LNCaP clone FGC (cell line): ENCODE measurements at regions not wholly inside any gene's neighbourhood (a gene's known extent, or its start where the extent isn't known, plus 50 kb on each side); places are given as distances from the start of the nearest gene placed in this dataset.

Experiments used
- DNase-seq: peaks from one replicate; pipeline ENCODE4 v3.0.0-alpha.2; 2011; ENCODE audit warnings: low read depth
- H3K4me3 ChIP-seq: 2 replicates; pipeline ENCODE4 v1.5.1; 2011; ENCODE audit warnings: mild to moderate bottlenecking, low read depth, low read length, control low read depth
- TF ChIP-seq, protein P1 (sequence below): IDR thresholded peaks from 2 replicates; pipeline ENCODE4 v1.5.1; 2012; ENCODE audit warnings: mild to moderate bottlenecking; ENCODE audit not compliant: control insufficient read depth, insufficient read depth; ENCODE audit errors: extremely low read depth

DNA sequence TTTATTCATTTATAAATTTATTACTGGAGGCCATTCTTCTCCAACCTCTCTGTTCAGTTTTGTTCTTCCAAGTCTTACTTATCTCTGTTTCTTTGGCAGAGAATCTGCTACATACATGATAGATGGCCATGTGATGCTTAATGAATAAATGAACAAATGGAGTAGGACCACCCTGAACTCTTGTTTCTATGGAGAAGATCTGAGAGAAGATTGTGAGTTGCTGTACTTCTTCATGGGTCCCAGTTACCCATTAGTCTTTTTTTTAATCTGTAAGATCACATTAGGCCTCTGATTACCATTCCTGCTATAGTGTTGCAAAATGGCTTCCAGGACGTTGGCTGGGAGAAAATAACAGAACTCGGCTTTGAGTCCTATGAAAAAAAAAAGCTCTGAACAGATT lies 191.9 kb upstream of the SYNPR start:
- no peak overlapping the region for H3K4me3 ChIP-seq
- DNase-seq, result no peak
- TF ChIP-seq, protein P1, sequence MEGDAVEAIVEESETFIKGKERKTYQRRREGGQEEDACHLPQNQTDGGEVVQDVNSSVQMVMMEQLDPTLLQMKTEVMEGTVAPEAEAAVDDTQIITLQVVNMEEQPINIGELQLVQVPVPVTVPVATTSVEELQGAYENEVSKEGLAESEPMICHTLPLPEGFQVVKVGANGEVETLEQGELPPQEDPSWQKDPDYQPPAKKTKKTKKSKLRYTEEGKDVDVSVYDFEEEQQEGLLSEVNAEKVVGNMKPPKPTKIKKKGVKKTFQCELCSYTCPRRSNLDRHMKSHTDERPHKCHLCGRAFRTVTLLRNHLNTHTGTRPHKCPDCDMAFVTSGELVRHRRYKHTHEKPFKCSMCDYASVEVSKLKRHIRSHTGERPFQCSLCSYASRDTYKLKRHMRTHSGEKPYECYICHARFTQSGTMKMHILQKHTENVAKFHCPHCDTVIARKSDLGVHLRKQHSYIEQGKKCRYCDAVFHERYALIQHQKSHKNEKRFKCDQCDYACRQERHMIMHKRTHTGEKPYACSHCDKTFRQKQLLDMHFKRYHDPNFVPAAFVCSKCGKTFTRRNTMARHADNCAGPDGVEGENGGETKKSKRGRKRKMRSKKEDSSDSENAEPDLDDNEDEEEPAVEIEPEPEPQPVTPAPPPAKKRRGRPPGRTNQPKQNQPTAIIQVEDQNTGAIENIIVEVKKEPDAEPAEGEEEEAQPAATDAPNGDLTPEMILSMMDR, result no peak

DNA sequence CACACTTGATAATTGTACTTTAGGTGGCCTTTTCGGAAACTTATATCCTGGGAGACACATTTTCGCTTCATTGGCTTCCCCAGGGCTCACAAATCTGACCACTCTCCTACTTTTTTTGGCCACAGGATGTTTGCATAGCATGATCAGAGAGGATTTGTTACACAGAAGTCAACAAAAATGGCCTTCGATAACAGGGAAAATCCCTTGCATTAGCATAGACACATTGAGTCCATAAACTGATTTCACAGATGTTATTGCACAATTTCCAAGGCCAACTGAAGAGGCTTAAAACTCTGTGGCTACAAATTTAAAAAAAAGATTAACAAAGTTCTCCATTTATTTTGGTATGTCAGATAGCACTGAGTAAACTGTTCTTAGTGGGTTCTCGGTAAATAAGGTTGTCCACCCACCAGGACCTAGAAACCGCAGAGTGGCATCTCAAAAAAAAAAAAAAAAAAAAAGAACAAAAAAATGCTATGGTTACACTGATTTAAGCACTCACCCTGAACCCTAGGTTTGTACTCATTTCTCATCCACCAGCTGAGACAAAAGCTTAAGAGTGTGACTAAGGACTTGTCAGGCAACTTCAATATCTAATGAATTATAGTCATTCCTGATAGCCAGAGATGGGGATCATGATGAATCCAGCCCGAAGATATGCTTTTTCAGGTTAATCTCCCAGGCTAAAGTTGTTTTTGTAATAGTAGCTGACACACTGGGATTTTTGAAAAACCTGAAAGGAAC lies 188.9 kb upstream of the SYNPR start:
- no peak overlapping the region for H3K4me3 ChIP-seq
- no peak for DNase-seq
- TF ChIP-seq, protein P1, result no peak

DNA sequence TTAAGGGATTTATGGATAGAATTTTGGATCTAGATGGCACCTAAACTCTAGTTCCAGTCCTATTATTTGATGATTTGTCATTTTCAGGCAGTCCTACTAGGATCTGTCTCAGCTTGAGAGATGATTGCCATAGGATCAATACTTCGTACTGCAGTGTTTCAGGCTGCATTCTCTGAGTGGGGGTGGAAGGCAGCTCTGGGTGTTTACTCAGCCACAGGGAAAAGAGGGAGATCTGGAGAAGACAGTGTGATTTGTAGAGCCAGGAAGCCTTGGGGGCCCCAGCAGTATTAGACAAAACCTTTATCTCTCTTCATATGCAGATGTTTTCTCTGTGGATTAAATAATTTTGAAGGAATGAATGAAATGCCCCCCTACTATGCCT lies 188.4 kb upstream of the SYNPR start:
- DNase-seq, result no peak
- TF ChIP-seq, protein P1, result no peak
- no peak overlapping the region for H3K4me3 ChIP-seq

DNA sequence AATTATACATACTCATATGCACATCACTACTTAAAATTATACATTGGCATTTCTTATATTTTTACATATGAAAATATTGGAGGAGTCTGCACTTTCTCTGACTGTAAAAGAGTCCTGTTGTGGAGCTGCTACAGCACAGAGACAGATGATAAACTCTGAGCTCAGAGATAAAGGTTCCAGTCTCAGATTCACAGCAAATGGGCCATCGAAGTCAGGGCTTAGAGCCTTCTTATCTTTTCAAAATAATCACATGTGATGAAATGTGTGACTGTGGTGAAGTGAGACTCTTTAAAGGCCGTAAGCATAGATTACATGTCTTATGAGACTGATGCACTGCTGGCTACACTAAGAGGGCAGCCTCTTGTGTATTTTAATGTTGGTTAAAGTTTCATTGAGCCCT lies 187.5 kb upstream of the SYNPR start:
- DNase-seq, result no peak
- TF ChIP-seq, protein P1, result no peak
- H3K4me3 ChIP-seq, result no peak overlapping the region

DNA sequence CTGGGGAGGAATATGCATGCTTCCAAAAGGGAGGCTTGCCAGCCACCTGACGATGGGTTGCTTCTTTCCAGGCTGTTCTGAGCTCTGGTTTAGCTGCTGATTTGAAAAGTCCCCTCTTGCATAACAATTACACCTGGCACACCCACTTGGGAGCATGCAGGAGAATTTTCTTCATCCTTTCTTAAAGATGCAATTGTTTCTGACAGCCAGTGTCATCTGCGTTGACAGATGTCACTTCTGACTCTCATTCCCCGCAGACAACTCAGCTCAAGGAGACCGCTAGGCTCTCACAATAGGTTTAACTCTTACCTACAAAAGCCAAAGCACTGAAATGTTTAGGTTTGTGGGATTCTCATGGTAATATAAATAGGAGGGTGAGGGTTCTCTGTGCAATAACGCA lies 185.6 kb upstream of the SYNPR start:
- DNase-seq, result no peak
- TF ChIP-seq, protein P1, result no peak

DNA sequence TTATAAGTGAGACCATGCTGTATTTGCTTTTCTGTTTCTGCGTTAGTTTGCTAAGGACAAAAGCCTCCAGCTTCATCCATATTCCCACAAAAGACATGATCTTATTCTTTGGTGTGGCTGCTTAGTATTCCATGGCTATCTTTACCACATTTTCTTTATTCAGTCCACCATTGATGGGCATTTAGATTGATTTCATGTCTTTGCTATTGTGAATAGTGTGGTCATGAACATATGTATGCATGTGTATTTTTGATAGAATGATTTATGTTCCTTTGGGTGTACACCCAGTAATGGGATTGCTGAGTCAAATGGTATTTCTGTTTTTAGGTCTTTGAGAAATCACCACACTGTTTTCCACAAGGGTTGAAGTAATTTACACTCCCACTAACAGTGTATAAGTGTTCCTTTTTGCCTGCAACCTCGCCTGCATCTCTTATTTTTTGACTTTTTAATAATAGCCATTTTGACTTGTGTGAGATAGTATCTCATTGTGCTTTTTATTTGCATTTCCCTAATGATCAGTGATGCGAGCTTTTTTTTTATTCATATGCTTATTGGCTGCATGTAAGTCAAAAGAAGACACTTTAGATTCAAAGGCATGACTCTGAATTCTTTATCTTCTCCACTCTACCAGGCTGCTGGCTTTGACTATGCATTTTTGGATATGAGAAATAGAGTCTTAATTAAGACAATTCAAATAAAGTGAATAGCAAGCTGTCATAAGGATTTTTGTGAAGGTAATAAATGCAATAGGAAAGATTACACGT lies 183.3 kb upstream of the SYNPR start:
- TF ChIP-seq, protein P1, result no peak
- H3K4me3 ChIP-seq, result no peak overlapping the region
- no peak for DNase-seq

More for the DNA sequence above, 185.6 kb upstream of the SYNPR start:
- no peak overlapping the region for H3K4me3 ChIP-seq
